SK-N-SH (cell line): ENCODE measurements at regions not wholly inside any gene's neighbourhood (a gene's known extent, or its start where the extent isn't known, plus 50 kb on each side); places are given as distances from the start of the nearest gene placed in this dataset.

Source experiments
- CTCF ChIA-PET: fragments of 300-600, 350-600 bp; formaldehyde crosslinking; extraction: SDS; loops from one replicate; lab custom pipeline; 2021; lab: Yijun Ruan, JAX
- POLR2A ChIA-PET: fragments of 350-600 bp; sonication (Branson Sonifier 250); formaldehyde crosslinking; extraction: SDS; loops from one replicate; lab custom pipeline; 2020; ENCODE audit warnings: antibody characterized with exemption, inconsistent platforms; lab: Yijun Ruan, JAX
- DNase-seq: peaks from one replicate; pipeline ENCODE4 v3.0.0; 2012
- H2AFZ ChIP-seq: fragments of 200-600 bp; sonication (generic); 2 replicates; pipeline ENCODE4 v1.8.1; 2016; ENCODE audit warnings: antibody characterized with exemption, mild to moderate bottlenecking, low read depth
- H3F3A ChIP-seq: fragments of 200-600 bp; sonication (generic); replicated peaks from 2 replicates; pipeline ENCODE3; 2016; ENCODE audit warnings: antibody characterized with exemption, mild to moderate bottlenecking; ENCODE audit not compliant: insufficient read depth
- H3K27ac ChIP-seq, 2 experiments: fragments of 200-500 bp in 1 of 2; fragments of 200-600 bp in 1 of 2; sonication (Bioruptor generic) in 1 of 2; sonication (generic), shearing (Covaris generic) in 1 of 2; 2 replicates each; pipeline versions ENCODE4 v1.5.1 to v1.6.1; 2014 to 2016; ENCODE audit warnings: low read depth in 2 of 2, inconsistent platforms in 1 of 2, low read length in 1 of 2, mild to moderate bottlenecking in 1 of 2, mixed read lengths in 1 of 2
- H3K27me3 ChIP-seq: fragments of 200-600 bp; sonication (generic), shearing (Covaris generic); 2 replicates; pipeline ENCODE4 v1.6.1; 2016; ENCODE audit warnings: mixed run types; ENCODE audit not compliant: insufficient read depth
- H3K36me3 ChIP-seq, 2 experiments: fragments of 200-500 bp in 1 of 2; fragments of 200-600 bp in 1 of 2; sonication (Bioruptor generic) in 1 of 2; sonication (generic) in 1 of 2; replicated peaks in 1 of 2; 2 replicates each; pipeline versions ENCODE3 to v1.5.1; 2014 to 2016; ENCODE audit warnings: low read length in 1 of 2, mild to moderate bottlenecking in 1 of 2; ENCODE audit not compliant: insufficient read depth in 2 of 2, control insufficient read depth in 1 of 2
- H3K4me1 ChIP-seq, 2 experiments: fragments of 200-500 bp in 1 of 2; fragments of 200-600 bp in 1 of 2; sonication (Bioruptor generic) in 1 of 2; sonication (generic), shearing (Covaris generic) in 1 of 2; 2 replicates each; pipeline versions ENCODE4 v1.5.1 to v1.6.1; 2014 to 2016; ENCODE audit warnings: low read depth in 1 of 2, low read length in 1 of 2, mixed run types in 1 of 2; ENCODE audit not compliant: insufficient read depth in 2 of 2, control insufficient read depth in 1 of 2
- H3K4me2 ChIP-seq: fragments of 200-600 bp; sonication (generic), shearing (Covaris generic); 2 replicates; pipeline ENCODE4 v1.6.1; 2017; ENCODE audit warnings: mixed run types
- H3K4me3 ChIP-seq, 2 experiments: fragments of 200-500 bp in 1 of 2; fragments of 200-600 bp in 1 of 2; sonication (Bioruptor generic) in 1 of 2; sonication (generic), shearing (Covaris generic) in 1 of 2; 2 replicates each; pipeline versions ENCODE4 v1.5.1 to v1.8.1; 2014 to 2016; ENCODE audit warnings: low read depth in 2 of 2, inconsistent platforms in 1 of 2, low read length in 1 of 2, mild to moderate bottlenecking in 1 of 2, mixed read lengths in 1 of 2, moderate library complexity in 1 of 2
- H3K79me2 ChIP-seq: fragments of 200-600 bp; sonication (generic); 2 replicates; pipeline ENCODE4 v1.8.1; 2017; ENCODE audit warnings: mild to moderate bottlenecking; ENCODE audit not compliant: insufficient read depth
- H3K9ac ChIP-seq: fragments of 200-600 bp; sonication (generic); 2 replicates; pipeline ENCODE4 v1.6.1; 2017; ENCODE audit warnings: mixed run types
- H3K9me2 ChIP-seq: fragments of 200-600 bp; sonication (generic); 2 replicates; pipeline ENCODE4 v1.6.1; 2017; ENCODE audit warnings: mixed run types
- H3K9me3 ChIP-seq: fragments of 200-600 bp; sonication (generic); 2 replicates; pipeline ENCODE4 v1.6.1; 2017; ENCODE audit warnings: mixed run types, mild to moderate bottlenecking, moderate library complexity
- H4K20me1 ChIP-seq: fragments of 200-600 bp; sonication (generic); 2 replicates; pipeline ENCODE4 v1.6.1; 2017; ENCODE audit warnings: mild to moderate bottlenecking, mixed run types; ENCODE audit not compliant: insufficient read depth
- CHD2 ChIP-seq: fragments of 150-350 bp; IDR thresholded peaks from 2 replicates; pipeline ENCODE4 v1.6.1; 2018; ENCODE audit warnings: low read length; ENCODE audit not compliant: partially characterized antibody
- ELF1 ChIP-seq: IDR thresholded peaks from 2 replicates; pipeline ENCODE4 v1.4.0; 2012
- EP300 ChIP-seq, 2 experiments: IDR thresholded peaks; 2 replicates each; pipeline versions ENCODE4 v1.4.0 to v1.6.1; 2012; ENCODE audit warnings: borderline replicate concordance in 1 of 2, low read depth in 1 of 2, low read length in 1 of 2
- EZH2phosphoT487 ChIP-seq: fragments of 200-600 bp; sonication (generic); IDR thresholded peaks from 2 replicates; pipeline ENCODE4 v1.6.1; 2017; ENCODE audit warnings: low read depth, mixed run types, mild to moderate bottlenecking, antibody characterized with exemption, moderate library complexity, borderline replicate concordance
- FOSL2 ChIP-seq: IDR thresholded peaks from 2 replicates; pipeline ENCODE4 v1.4.0; 2012; ENCODE audit warnings: low read depth, mild to moderate bottlenecking, moderate library complexity, borderline replicate concordance
- FOXJ3 ChIP-seq: sonication (generic); formaldehyde crosslinking; IDR thresholded peaks from 2 replicates; pipeline ENCODE4 v1.5.1; 2020; ENCODE audit warnings: mild to moderate bottlenecking, missing genetic modification reagents
- GABPA ChIP-seq: IDR thresholded peaks from 2 replicates; pipeline ENCODE4 v1.4.0; 2012; ENCODE audit warnings: low read depth, mild to moderate bottlenecking
- JUND ChIP-seq: IDR thresholded peaks from 2 replicates; pipeline ENCODE4 v1.4.0; 2012
- MAX ChIP-seq: IDR thresholded peaks from 2 replicates; pipeline ENCODE4 v1.4.0; 2012; ENCODE audit warnings: low read depth
- MEF2A ChIP-seq: IDR thresholded peaks from 2 replicates; pipeline ENCODE4 v1.4.0; 2012; ENCODE audit warnings: low read depth, borderline replicate concordance
- MXI1 ChIP-seq: IDR thresholded peaks from 2 replicates; pipeline ENCODE4 v1.6.1; 2012; ENCODE audit warnings: mild to moderate bottlenecking, low read depth, low read length, improper control_type of control experiment
- NFIC ChIP-seq: IDR thresholded peaks from 2 replicates; pipeline ENCODE4 v1.4.0; 2012; ENCODE audit warnings: borderline replicate concordance
- POLR2AphosphoS5 ChIP-seq: IDR thresholded peaks from 2 replicates; pipeline ENCODE4 v1.6.1; 2012; ENCODE audit warnings: low read depth, low read length
- RAD21 ChIP-seq: IDR thresholded peaks from 2 replicates; pipeline ENCODE4 v1.6.1; 2012; ENCODE audit warnings: mild to moderate bottlenecking, low read length
- RCOR1 ChIP-seq: fragments of 150-350 bp; IDR thresholded peaks from 2 replicates; pipeline ENCODE4 v1.6.1; 2017; ENCODE audit warnings: antibody characterized with exemption, low read length
- RFX5 ChIP-seq: IDR thresholded peaks from 2 replicates; pipeline ENCODE4 v1.6.1; 2012; ENCODE audit warnings: mild to moderate bottlenecking, improper control_type of control experiment, low read length
- TAF1 ChIP-seq: IDR thresholded peaks from 2 replicates; pipeline ENCODE4 v1.6.1; 2012; ENCODE audit warnings: low read depth, mild to moderate bottlenecking, low read length, moderate library complexity, borderline replicate concordance
- TCF12 ChIP-seq: IDR thresholded peaks from 2 replicates; pipeline ENCODE4 v1.4.0; 2012
- TEAD4 ChIP-seq: IDR thresholded peaks from 2 replicates; pipeline ENCODE4 v1.4.0; 2012; ENCODE audit warnings: mild to moderate bottlenecking, borderline replicate concordance; ENCODE audit not compliant: insufficient read depth
- USF1 ChIP-seq: IDR thresholded peaks from 2 replicates; pipeline ENCODE4 v1.4.0; 2012; ENCODE audit warnings: low read depth, borderline replicate concordance
- YY1 ChIP-seq: IDR thresholded peaks from 2 replicates; pipeline ENCODE4 v1.4.0; 2012; ENCODE audit warnings: low read depth, mild to moderate bottlenecking
- ZBTB33 ChIP-seq: IDR thresholded peaks from 2 replicates; pipeline ENCODE4 v1.4.0; 2012; ENCODE audit warnings: low read depth, borderline replicate concordance
- WGBS: methylation state at CpG from one replicate; pipeline ENCODE4 v1.1.6; 2017; ENCODE audit warnings: low lambda C conversion rate; 5-methylcytosine and 5-hydroxymethylcytosine counted together
- TF ChIP-seq, protein P1 (sequence below): IDR thresholded peaks from 2 replicates; pipeline ENCODE4 v1.6.1; 2012; ENCODE audit warnings: mild to moderate bottlenecking, low read depth, low read length, moderate library complexity
- TF ChIP-seq, protein P2 (sequence below): fragments of 150-350 bp; IDR thresholded peaks from 2 replicates; pipeline ENCODE4 v1.6.1; 2017; ENCODE audit warnings: antibody characterized with exemption, low read length, low read depth, borderline replicate concordance
- TF ChIP-seq, protein P3 (sequence below): IDR thresholded peaks from 2 replicates; pipeline ENCODE4; 2012

- H3K9ac ChIP-seq = peak overlapping the region; percentile 62
- WGBS = 15% methylated on average over 13 of the region's 15 CpGs
- H3K9me2 ChIP-seq = no peaks in the 10 kb centered on the region
- peaks cover 96% of the 10 kb centered on the region for H3K79me2 ChIP-seq
- H3K9me3 ChIP-seq = no peaks in the 10 kb centered on the region
- POLR2A ChIA-PET = interaction anchor here (0.5 kb wide), 1 partner anchor 195 kb away, joined by 6 read pairs; no protein-coding TSS in a partner anchor
- H3K27me3 ChIP-seq = no peaks in the 10 kb centered on the region
- H4K20me1 ChIP-seq = peaks cover 43% of the 10 kb centered on the region
- peaks cover 17 to 81% of the 10 kb centered on the region in 2 experiments for H3K4me1 ChIP-seq
- H3K36me3 ChIP-seq = peaks cover 41 to 52% of the 10 kb centered on the region in 2 experiments
- CTCF ChIA-PET = interaction anchor here (1.1 to 4.3 kb wide), 5 partner anchors 17 to 149 kb away, joined by 3 to 21 read pairs (median 13); no protein-coding TSS in a partner anchor
- DNase-seq = no peak
- peak overlapping the region; percentile 82 to 100 for H3K27ac ChIP-seq
- H3K4me3 ChIP-seq = peak overlapping the region in 1 of 2 experiments; percentile 17; a peak in 2 of 4 replicates
- H2AFZ ChIP-seq = no peak overlapping the region
- H3K4me2 ChIP-seq = peak overlapping the region; percentile 72
- H3F3A ChIP-seq = peaks cover 93% of the 10 kb centered on the region
- no peak for TF ChIP-seq RAD21
- TF ChIP-seq FOSL2 = peak; percentile 83
- TF ChIP-seq TAF1 = no peak
- no peak for TF ChIP-seq MXI1
- TF ChIP-seq, protein P1, sequence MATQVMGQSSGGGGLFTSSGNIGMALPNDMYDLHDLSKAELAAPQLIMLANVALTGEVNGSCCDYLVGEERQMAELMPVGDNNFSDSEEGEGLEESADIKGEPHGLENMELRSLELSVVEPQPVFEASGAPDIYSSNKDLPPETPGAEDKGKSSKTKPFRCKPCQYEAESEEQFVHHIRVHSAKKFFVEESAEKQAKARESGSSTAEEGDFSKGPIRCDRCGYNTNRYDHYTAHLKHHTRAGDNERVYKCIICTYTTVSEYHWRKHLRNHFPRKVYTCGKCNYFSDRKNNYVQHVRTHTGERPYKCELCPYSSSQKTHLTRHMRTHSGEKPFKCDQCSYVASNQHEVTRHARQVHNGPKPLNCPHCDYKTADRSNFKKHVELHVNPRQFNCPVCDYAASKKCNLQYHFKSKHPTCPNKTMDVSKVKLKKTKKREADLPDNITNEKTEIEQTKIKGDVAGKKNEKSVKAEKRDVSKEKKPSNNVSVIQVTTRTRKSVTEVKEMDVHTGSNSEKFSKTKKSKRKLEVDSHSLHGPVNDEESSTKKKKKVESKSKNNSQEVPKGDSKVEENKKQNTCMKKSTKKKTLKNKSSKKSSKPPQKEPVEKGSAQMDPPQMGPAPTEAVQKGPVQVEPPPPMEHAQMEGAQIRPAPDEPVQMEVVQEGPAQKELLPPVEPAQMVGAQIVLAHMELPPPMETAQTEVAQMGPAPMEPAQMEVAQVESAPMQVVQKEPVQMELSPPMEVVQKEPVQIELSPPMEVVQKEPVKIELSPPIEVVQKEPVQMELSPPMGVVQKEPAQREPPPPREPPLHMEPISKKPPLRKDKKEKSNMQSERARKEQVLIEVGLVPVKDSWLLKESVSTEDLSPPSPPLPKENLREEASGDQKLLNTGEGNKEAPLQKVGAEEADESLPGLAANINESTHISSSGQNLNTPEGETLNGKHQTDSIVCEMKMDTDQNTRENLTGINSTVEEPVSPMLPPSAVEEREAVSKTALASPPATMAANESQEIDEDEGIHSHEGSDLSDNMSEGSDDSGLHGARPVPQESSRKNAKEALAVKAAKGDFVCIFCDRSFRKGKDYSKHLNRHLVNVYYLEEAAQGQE = 0 out of 2 replicates have a peak, but pooled peaks have one; percentile 38
- peak; percentile 84 for TF ChIP-seq TCF12
- no peak for TF ChIP-seq RFX5
- TF ChIP-seq TEAD4 = peak; percentile 77; the same call in 1 of the 2 replicates
- no peak for TF ChIP-seq RCOR1
- no peak for TF ChIP-seq EZH2phosphoT487
- TF ChIP-seq MEF2A = peak; percentile 76
- TF ChIP-seq, protein P2, sequence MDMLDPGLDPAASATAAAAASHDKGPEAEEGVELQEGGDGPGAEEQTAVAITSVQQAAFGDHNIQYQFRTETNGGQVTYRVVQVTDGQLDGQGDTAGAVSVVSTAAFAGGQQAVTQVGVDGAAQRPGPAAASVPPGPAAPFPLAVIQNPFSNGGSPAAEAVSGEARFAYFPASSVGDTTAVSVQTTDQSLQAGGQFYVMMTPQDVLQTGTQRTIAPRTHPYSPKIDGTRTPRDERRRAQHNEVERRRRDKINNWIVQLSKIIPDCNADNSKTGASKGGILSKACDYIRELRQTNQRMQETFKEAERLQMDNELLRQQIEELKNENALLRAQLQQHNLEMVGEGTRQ = no peak
- peak; percentile 80 for TF ChIP-seq JUND
- TF ChIP-seq NFIC = peak; percentile 96
- no peak for TF ChIP-seq CHD2
- TF ChIP-seq, protein P3, sequence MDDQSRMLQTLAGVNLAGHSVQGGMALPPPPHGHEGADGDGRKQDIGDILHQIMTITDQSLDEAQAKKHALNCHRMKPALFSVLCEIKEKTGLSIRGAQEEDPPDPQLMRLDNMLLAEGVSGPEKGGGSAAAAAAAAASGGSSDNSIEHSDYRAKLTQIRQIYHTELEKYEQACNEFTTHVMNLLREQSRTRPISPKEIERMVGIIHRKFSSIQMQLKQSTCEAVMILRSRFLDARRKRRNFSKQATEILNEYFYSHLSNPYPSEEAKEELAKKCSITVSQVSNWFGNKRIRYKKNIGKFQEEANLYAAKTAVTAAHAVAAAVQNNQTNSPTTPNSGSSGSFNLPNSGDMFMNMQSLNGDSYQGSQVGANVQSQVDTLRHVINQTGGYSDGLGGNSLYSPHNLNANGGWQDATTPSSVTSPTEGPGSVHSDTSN = peak; percentile 76
- no peak for TF ChIP-seq POLR2AphosphoS5
- TF ChIP-seq GABPA = no peak
- no peak for TF ChIP-seq ZBTB33
- TF ChIP-seq FOXJ3 (CRISPR knock-in tag) = no peak
- TF ChIP-seq EP300 (IDR thresholded peaks at IDR 0.05; ENCODE audit: borderline replicate concordance in 1 of 2, low read depth in 1 of 2, low read length in 1 of 2) = peak in 1 of 2 experiments; percentile 83; a peak in 2 of 4 replicates
- no peak for TF ChIP-seq YY1
- TF ChIP-seq USF1 = no peak
- peak; percentile 86; the same call in 1 of the 2 replicates for TF ChIP-seq MAX
- TF ChIP-seq ELF1 = no peak
Observed at GRCh38 chr7:130891254-130892094, 157.5 kb upstream of the KLF14 start.
